NCI-H2171 treated with DMSO at 0.1 percent for 48 hours (cell line): ENCODE measurements at regions not wholly inside any gene's neighbourhood (a gene's known extent, or its start where the extent isn't known, plus 50 kb on each side); places are given as distances from the start of the nearest gene placed in this dataset.

Source experiments
- DNase-seq: peaks from one replicate; lab custom pipeline; 2025; lab: John Stamatoyannopoulos, UW

- DNase-seq: no peak
Observed at GRCh38 chr22:48894064-48894671, 933.5 kb downstream of the BRD1 start.

- no peak for DNase-seq
Observed at GRCh38 chr22:48893288-48894063, 934.2 kb downstream of the BRD1 start.

- DNase-seq: no peak
Observed at GRCh38 chr22:48892578-48893287, 934.9 kb downstream of the BRD1 start.

GRCh38 chr22:48891688-48892577 lies 935.7 kb downstream of the BRD1 start:
- no peak for DNase-seq

- DNase-seq: no peak
Observed at GRCh38 chr22:48890693-48891554, 936.7 kb downstream of the BRD1 start.

- no peak for DNase-seq
Observed at GRCh38 chr22:48889887-48890692, 937.6 kb downstream of the BRD1 start.

GRCh38 chr22:48889209-48889830 lies 938.4 kb downstream of the BRD1 start:
- DNase-seq: no peak

- no peak for DNase-seq
Observed at GRCh38 chr22:48888466-48889208, 939.0 kb downstream of the BRD1 start.

GRCh38 chr22:48887394-48888332 lies 940.0 kb downstream of the BRD1 start:
- DNase-seq: no peak

- DNase-seq: peak; percentile 87
Observed at GRCh38 chr22:48886604-48887393, 940.9 kb downstream of the BRD1 start.

GRCh38 chr22:48885919-48886305 lies 941.8 kb downstream of the BRD1 start:
- DNase-seq: peak; percentile 7

GRCh38 chr22:48885271-48885918 lies 942.3 kb downstream of the BRD1 start:
- no peak for DNase-seq

- no peak for DNase-seq
Observed at GRCh38 chr22:48884786-48885185, 942.9 kb downstream of the BRD1 start.

- no peak for DNase-seq
Observed at GRCh38 chr22:48884324-48884723, 943.3 kb downstream of the BRD1 start.

- DNase-seq: no peak
Observed at GRCh38 chr22:48883211-48883960, 944.3 kb downstream of the BRD1 start.
